ENCODE measurements at regions not wholly inside any gene's neighbourhood (a gene's known extent, or its start where the extent isn't known, plus 50 kb on each side); places are given as distances from the start of the nearest gene placed in this dataset.

DNA sequence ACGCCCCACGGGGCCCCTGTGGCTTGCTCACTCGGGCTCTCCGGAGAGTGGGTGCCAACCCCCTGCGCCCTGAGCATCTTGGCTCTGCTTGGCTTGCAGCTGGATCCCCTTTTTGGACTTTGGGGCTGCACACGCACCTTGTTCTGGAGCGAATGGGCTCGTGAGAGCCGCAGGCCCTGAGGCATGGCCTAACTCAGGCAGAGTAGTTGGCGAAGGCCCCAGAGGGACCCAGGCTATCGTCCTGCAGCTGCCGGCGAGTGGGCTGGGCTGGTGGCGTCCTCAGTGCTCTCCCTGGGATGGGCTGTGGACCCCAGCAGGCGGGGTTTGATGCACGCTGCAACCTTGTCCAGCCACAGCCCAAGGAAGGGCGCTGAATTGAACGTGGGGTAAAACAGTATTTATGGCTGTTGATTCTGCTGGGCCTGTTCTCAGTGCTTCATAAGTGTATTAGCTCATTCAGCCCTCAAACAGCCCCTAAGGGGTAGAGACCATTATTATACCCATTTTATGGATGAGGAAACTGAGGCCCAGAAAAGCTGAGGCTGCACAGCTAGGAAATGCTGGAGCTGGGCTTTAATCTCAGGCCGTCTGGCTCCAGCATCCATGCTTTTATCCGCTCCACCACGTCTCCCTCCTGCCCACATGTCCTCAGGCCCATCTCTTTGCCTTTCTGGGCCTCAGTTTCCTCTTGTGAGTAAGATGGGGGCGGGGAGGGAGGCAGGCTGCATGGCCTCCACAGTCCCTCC lies 171.2 kb upstream of the CIBAR2 start:
- TF ChIP-seq, protein P1, sequence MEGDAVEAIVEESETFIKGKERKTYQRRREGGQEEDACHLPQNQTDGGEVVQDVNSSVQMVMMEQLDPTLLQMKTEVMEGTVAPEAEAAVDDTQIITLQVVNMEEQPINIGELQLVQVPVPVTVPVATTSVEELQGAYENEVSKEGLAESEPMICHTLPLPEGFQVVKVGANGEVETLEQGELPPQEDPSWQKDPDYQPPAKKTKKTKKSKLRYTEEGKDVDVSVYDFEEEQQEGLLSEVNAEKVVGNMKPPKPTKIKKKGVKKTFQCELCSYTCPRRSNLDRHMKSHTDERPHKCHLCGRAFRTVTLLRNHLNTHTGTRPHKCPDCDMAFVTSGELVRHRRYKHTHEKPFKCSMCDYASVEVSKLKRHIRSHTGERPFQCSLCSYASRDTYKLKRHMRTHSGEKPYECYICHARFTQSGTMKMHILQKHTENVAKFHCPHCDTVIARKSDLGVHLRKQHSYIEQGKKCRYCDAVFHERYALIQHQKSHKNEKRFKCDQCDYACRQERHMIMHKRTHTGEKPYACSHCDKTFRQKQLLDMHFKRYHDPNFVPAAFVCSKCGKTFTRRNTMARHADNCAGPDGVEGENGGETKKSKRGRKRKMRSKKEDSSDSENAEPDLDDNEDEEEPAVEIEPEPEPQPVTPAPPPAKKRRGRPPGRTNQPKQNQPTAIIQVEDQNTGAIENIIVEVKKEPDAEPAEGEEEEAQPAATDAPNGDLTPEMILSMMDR (IDR thresholded peaks at IDR 0.05): no peak
- TF ChIP-seq POLR2A (IDR thresholded peaks at IDR 0.05): no peak

Measured in uterus (tissue), 2 donors.